Astrocyte (in vitro differentiated cells and primary cell): ENCODE measurements at regions not wholly inside any gene's neighbourhood (a gene's known extent, or its start where the extent isn't known, plus 50 kb on each side); places are given as distances from the start of the nearest gene placed in this dataset.
"Not testable (repeated sequence)": the region's sequence is repeated elsewhere in the genome, so short reads cannot be mapped to it uniquely, and the experiment has no call there.

ENCODE experiments used
- DNase-seq: peaks from one replicate; pipeline ENCODE4 v3.0.0-alpha.2; 2010; ENCODE audit warnings: low read depth
- FAIRE-seq: peaks from 2 replicates; lab custom pipeline; 2011; peaks lifted over from hg19 to GRCh38; lab: Jason Lieb, UNC
- H2AFZ ChIP-seq: 2 replicates; pipeline ENCODE4 v1.6.0; 2012; ENCODE audit warnings: low read depth, low read length, inconsistent platforms
- H3K27ac ChIP-seq: 2 replicates; pipeline ENCODE4 v1.5.1; 2011; ENCODE audit warnings: low read depth, low read length, inconsistent platforms
- H3K27me3 ChIP-seq: 2 replicates; pipeline ENCODE4 v1.6.0; 2011; ENCODE audit warnings: low read length, inconsistent platforms; ENCODE audit not compliant: insufficient read depth
- H3K36me3 ChIP-seq: 2 replicates; pipeline ENCODE4 v1.5.1; 2011; ENCODE audit warnings: low read length, inconsistent platforms; ENCODE audit not compliant: insufficient read depth
- H3K4me1 ChIP-seq: 2 replicates; pipeline ENCODE4 v1.5.1; 2011; ENCODE audit warnings: low read length, inconsistent platforms; ENCODE audit not compliant: insufficient read depth
- H3K4me2 ChIP-seq: 2 replicates; pipeline ENCODE4 v1.6.0; 2012; ENCODE audit warnings: low read length, inconsistent platforms
- H3K4me3 ChIP-seq: 2 replicates; pipeline ENCODE4 v1.5.1; 2011; ENCODE audit warnings: low read depth, mild to moderate bottlenecking, low read length, inconsistent platforms; ENCODE audit not compliant: insufficient read depth
- H3K79me2 ChIP-seq: 2 replicates; pipeline ENCODE4 v1.6.0; 2012; ENCODE audit warnings: mild to moderate bottlenecking, low read length, inconsistent platforms; ENCODE audit not compliant: insufficient read depth
- H3K9ac ChIP-seq: 2 replicates; pipeline ENCODE4 v1.6.0; 2012; ENCODE audit warnings: mild to moderate bottlenecking, low read length, inconsistent platforms
- H3K9me3 ChIP-seq: 2 replicates; pipeline ENCODE4 v1.5.1; 2012; ENCODE audit warnings: low read depth, mild to moderate bottlenecking, low read length, inconsistent platforms; ENCODE audit not compliant: insufficient read depth
- H4K20me1 ChIP-seq: 2 replicates; pipeline ENCODE4 v1.6.0; 2012; ENCODE audit warnings: low read length, inconsistent platforms; ENCODE audit not compliant: insufficient read depth
- H3K27ac Mint-ChIP-seq: one replicate; pipeline ENCODE4 v1.8.0; 2021; ENCODE audit warnings: mild to moderate bottlenecking, mixed read lengths; ENCODE audit not compliant: unreplicated experiment
- H3K27me3 Mint-ChIP-seq: one replicate; pipeline ENCODE4 v1.8.0; 2021; ENCODE audit warnings: low read depth, mixed read lengths; ENCODE audit not compliant: unreplicated experiment
- H3K36me3 Mint-ChIP-seq: one replicate; pipeline ENCODE4 v1.8.0; 2021; ENCODE audit warnings: low read depth, mixed read lengths; ENCODE audit not compliant: unreplicated experiment
- H3K4me1 Mint-ChIP-seq: one replicate; pipeline ENCODE4 v1.8.0; 2021; ENCODE audit warnings: low read depth, mixed read lengths; ENCODE audit not compliant: unreplicated experiment
- H3K4me3 Mint-ChIP-seq: one replicate; pipeline ENCODE4 v1.8.0; 2021; ENCODE audit warnings: mild to moderate bottlenecking, moderate library complexity, mixed read lengths; ENCODE audit not compliant: unreplicated experiment
- H3K9me3 Mint-ChIP-seq: one replicate; pipeline ENCODE4 v1.8.0; 2021; ENCODE audit warnings: mild to moderate bottlenecking, mixed read lengths; ENCODE audit not compliant: unreplicated experiment

DNA sequence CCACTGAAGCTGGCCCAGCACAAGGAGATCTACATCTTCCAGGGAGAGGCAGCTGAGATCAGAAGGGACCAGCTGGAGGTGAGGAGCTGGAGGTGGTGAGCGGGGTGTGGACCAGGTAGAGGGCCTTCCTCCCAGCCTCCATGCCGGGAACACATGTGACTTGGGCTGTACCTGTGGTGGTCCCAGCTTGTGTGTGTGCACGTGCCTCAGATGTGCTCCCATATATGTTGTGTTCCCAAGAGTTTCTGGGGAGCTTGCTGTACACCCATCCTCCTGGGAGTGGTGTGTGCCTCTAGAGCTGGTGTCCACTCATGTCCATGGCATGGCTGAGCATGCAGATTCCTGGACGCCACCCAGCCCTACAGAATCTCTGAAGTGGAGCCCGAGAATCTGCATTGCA lies 183.7 kb upstream of the AKAP13 start:
- not testable (repeated sequence) for H3K9me3 ChIP-seq, H3K36me3 Mint-ChIP-seq, H3K36me3 ChIP-seq, H3K27ac Mint-ChIP-seq, H3K27ac ChIP-seq, H3K27me3 ChIP-seq, H3K4me3 Mint-ChIP-seq, H2AFZ ChIP-seq, DNase-seq, H3K4me1 Mint-ChIP-seq, H3K4me1 ChIP-seq, H3K9ac ChIP-seq, H4K20me1 ChIP-seq, H3K27me3 Mint-ChIP-seq, FAIRE-seq, H3K4me2 ChIP-seq, H3K79me2 ChIP-seq, H3K9me3 Mint-ChIP-seq, H3K4me3 ChIP-seq

DNA sequence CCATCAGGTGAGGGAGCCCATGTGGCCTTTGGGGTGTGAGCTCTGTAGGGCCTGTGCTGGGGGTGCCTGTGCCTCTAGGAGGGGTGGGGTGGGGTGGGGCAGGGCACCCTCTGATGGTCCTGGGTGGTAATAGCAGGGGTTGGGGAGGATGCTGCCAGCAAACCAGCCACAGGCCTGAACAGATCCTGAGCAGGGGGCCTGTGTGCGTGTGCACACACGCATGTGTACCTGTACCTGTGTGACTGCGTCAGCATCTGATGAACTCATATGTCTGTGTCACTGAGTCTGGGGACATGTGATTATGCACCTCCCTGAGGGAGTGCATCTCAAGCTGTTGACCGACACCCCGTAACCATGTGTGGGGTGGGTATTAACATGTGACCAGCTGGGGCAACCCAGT lies 182.8 kb upstream of the AKAP13 start:
- H3K27ac ChIP-seq, FAIRE-seq: not testable (repeated sequence)

GRCh38 chr15:85198432-85198831 lies 182.0 kb upstream of the AKAP13 start:
- H3K36me3 ChIP-seq = not testable (repeated sequence)

More for the DNA sequence above, 182.8 kb upstream of the AKAP13 start:
- not testable (repeated sequence) for H3K27ac Mint-ChIP-seq, H3K4me2 ChIP-seq, H3K27me3 ChIP-seq, H3K4me1 ChIP-seq, H3K36me3 ChIP-seq, H3K4me1 Mint-ChIP-seq, H3K36me3 Mint-ChIP-seq, H3K9ac ChIP-seq, H3K9me3 Mint-ChIP-seq, H2AFZ ChIP-seq, H3K4me3 Mint-ChIP-seq, H4K20me1 ChIP-seq, H3K9me3 ChIP-seq, H3K79me2 ChIP-seq, H3K27me3 Mint-ChIP-seq, H3K4me3 ChIP-seq, DNase-seq

GRCh38 chr15:85200215-85200614 lies 180.2 kb upstream of the AKAP13 start:
- H3K79me2 ChIP-seq, H3K9ac ChIP-seq, H3K27me3 Mint-ChIP-seq, H3K4me2 ChIP-seq, H3K27ac Mint-ChIP-seq, H3K4me1 ChIP-seq, FAIRE-seq, H3K9me3 ChIP-seq, H4K20me1 ChIP-seq, H3K9me3 Mint-ChIP-seq, H3K4me3 ChIP-seq, H3K4me1 Mint-ChIP-seq, DNase-seq, H3K36me3 Mint-ChIP-seq, H3K4me3 Mint-ChIP-seq, H2AFZ ChIP-seq, H3K27me3 ChIP-seq, H3K27ac ChIP-seq, H3K36me3 ChIP-seq: not testable (repeated sequence)

More at GRCh38 chr15:85198432-85198831, 182.0 kb upstream of the AKAP13 start:
- not testable (repeated sequence) for H3K4me2 ChIP-seq, H3K4me1 ChIP-seq, H3K4me1 Mint-ChIP-seq, H3K27ac ChIP-seq, H3K27me3 ChIP-seq, H3K27ac Mint-ChIP-seq, H4K20me1 ChIP-seq, DNase-seq, H3K9me3 Mint-ChIP-seq, H3K9me3 ChIP-seq, H3K27me3 Mint-ChIP-seq, H3K79me2 ChIP-seq, H3K4me3 Mint-ChIP-seq, H3K4me3 ChIP-seq, H3K9ac ChIP-seq, H2AFZ ChIP-seq, H3K36me3 Mint-ChIP-seq, FAIRE-seq

- not testable (repeated sequence) for H3K36me3 ChIP-seq, H3K9me3 Mint-ChIP-seq, H3K27me3 ChIP-seq, DNase-seq, H3K9me3 ChIP-seq, H3K79me2 ChIP-seq, H2AFZ ChIP-seq, FAIRE-seq, H3K27ac Mint-ChIP-seq, H3K9ac ChIP-seq, H3K4me1 ChIP-seq, H3K4me2 ChIP-seq, H3K4me3 Mint-ChIP-seq, H4K20me1 ChIP-seq, H3K4me3 ChIP-seq, H3K27me3 Mint-ChIP-seq, H3K4me1 Mint-ChIP-seq, H3K36me3 Mint-ChIP-seq, H3K27ac ChIP-seq
Measured at GRCh38 chr15:85201118-85201793, 179.1 kb upstream of the AKAP13 start.

GRCh38 chr15:85204481-85204880 lies 175.9 kb upstream of the AKAP13 start:
- not testable (repeated sequence) for H4K20me1 ChIP-seq, H3K4me1 Mint-ChIP-seq, H3K36me3 ChIP-seq, H3K9ac ChIP-seq, H3K79me2 ChIP-seq, DNase-seq, H3K4me1 ChIP-seq, H2AFZ ChIP-seq, H3K9me3 ChIP-seq, H3K9me3 Mint-ChIP-seq, H3K4me3 Mint-ChIP-seq, H3K4me3 ChIP-seq, H3K27ac Mint-ChIP-seq, H3K27ac ChIP-seq, H3K27me3 Mint-ChIP-seq, H3K36me3 Mint-ChIP-seq, H3K4me2 ChIP-seq, H3K27me3 ChIP-seq, FAIRE-seq
